H7 (cell line): ENCODE measurements at regions not wholly inside any gene's neighbourhood (a gene's known extent, or its start where the extent isn't known, plus 50 kb on each side); places are given as distances from the start of the nearest gene placed in this dataset.
"Not testable (repeated sequence)": the region's sequence is repeated elsewhere in the genome, so short reads cannot be mapped to it uniquely, and the experiment has no call there.

Experiments used
- DNase-seq: peaks from one replicate; pipeline ENCODE4 v3.0.0; 2012
- H3K27me3 ChIP-seq: 2 replicates; pipeline ENCODE4 v1.6.0; 2011; ENCODE audit warnings: mild to moderate bottlenecking, low read length; ENCODE audit not compliant: control insufficient read depth, insufficient read depth
- H3K36me3 ChIP-seq: replicated peaks from 2 replicates; pipeline ENCODE4 v1.5.1; 2011; ENCODE audit warnings: low read length; ENCODE audit not compliant: control insufficient read depth, insufficient read depth
- H3K4me3 ChIP-seq: 2 replicates; pipeline ENCODE4 v1.5.1; 2011; ENCODE audit warnings: low read depth, mild to moderate bottlenecking, control low read depth, low read length, moderate library complexity; ENCODE audit not compliant: insufficient read depth

DNA sequence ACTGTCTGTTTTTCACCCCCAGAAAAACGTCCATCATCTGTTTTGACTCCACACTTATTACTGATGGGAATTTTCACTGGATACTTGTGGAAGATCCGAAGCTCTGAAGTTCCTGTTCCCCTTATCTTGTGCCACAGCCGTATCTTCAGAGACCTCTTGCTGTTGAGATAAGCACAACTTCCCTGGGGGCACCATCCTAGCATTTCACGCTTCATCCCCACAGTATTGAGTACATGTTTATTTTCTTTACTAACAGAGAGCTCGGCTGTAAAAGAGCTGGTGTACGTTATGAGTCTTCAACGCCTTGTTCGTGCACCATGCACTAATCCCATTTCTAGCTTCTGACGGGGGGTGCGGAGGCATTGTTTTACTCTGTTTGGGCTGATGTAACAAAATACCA lies 813.6 kb upstream of the EEF2KMT start:
- Histone ChIP-seq H3K36me3 (no peaks in the 10 kb centered on the region), H3K4me3 (no peak overlapping the region)
- DNase-seq: no peak

GRCh38 chr16:5909556-5909955 lies 812.0 kb upstream of the EEF2KMT start:
- DNase-seq, H3K27me3 ChIP-seq, H3K36me3 ChIP-seq, H3K4me3 ChIP-seq: not testable (repeated sequence)

More for the DNA sequence above, 813.6 kb upstream of the EEF2KMT start:
- no peaks in the 10 kb centered on the region for H3K27me3 ChIP-seq

GRCh38 chr16:5907544-5907943 lies 809.9 kb upstream of the EEF2KMT start:
- Histone ChIP-seq H3K36me3 (no peaks in the 10 kb centered on the region), H3K27me3 (no peaks in the 10 kb centered on the region), H3K4me3 (no peak overlapping the region)
- no peak for DNase-seq

DNA sequence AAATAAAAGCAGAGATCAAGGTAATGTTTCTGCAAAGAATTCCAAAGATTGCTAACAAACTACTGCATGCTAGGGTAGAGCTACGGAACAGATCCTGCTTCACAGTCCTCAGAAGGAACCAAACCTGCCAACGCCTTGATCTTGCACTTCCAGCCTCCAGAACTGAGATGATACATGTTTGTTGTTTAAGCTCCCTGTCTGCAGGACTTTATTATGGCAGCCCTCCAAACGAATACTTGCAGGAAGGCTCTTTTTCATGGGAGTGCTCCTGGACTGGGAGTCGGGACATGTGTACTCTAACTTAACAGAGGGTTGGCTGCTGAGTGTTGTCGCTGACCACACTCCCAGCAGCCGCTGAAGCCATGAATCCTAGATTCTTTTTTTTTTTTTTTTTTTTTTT lies 808.8 kb upstream of the EEF2KMT start:
- no peak for DNase-seq
- no peaks in the 10 kb centered on the region for H3K27me3 ChIP-seq
- no peak overlapping the region for H3K4me3 ChIP-seq
- H3K36me3 ChIP-seq: no peaks in the 10 kb centered on the region

DNA sequence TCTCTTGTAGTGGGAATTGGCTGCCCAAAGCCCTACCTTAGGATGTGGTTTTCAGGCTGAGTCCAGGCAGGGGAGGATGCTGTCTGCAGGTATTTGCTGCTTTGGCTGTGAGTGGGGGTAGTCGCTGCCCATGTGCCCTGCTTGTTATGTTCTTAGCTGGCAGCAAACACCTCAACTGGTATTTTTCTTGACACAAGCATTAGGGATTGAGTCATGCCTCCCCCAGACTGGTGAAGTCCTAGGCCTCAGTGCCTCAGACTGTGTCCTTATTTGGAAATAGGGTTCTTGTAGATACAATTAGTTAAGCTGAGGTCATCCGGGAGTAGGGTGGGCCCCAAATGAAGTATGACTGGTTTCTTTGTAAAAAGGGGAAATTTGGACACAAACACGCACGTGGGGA lies 808.3 kb upstream of the EEF2KMT start:
- H3K27me3 ChIP-seq: no peaks in the 10 kb centered on the region
- no peak overlapping the region for H3K4me3 ChIP-seq
- no peak for DNase-seq
- H3K36me3 ChIP-seq: no peaks in the 10 kb centered on the region

DNA sequence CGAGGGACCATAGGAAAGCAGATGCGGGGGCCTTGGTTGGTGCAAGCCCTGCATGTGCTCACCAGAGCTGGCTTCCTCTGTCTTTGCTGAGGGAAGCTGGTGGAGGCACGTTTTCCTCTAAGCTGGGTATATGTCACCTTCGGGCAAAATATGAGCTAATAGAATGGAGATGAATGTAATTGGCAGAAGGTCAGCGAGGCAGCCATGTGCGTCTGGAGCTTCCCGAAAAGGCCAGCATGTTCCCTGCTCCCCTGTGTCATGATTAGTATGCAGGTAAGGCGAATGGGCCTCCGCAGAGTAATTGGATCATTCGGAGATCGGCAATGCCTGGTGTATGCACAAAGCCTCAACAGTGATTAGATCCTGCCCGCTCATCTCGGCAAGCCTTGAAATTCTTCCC lies 806.2 kb upstream of the EEF2KMT start:
- no peak overlapping the region for H3K4me3 ChIP-seq
- H3K36me3 ChIP-seq: no peaks in the 10 kb centered on the region
- no peak for DNase-seq
- no peaks in the 10 kb centered on the region for H3K27me3 ChIP-seq

DNA sequence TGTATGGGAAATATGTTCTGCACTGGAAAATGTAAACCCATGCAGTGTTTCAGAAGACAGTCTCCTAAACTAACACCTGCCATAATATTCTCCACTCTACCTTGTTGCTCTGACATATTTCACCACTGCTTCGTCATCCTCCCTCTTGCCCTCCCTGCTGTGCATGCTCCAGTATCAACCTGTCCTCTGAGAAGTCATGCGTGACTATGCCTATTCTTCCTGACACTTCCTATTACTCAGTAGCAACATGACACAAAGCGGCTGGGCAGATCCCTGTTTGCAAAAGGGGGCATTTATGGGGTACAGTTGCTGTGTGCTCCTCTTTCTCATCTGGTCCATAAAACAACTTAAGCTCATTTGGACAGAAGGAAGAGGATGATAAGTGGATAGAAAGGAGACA lies 805.6 kb upstream of the EEF2KMT start:
- H3K4me3 ChIP-seq: no peak overlapping the region
- no peak for DNase-seq

GRCh38 chr16:5900046-5900445 lies 802.5 kb upstream of the EEF2KMT start:
- Histone ChIP-seq H3K4me3 (no peak overlapping the region), H3K27me3 (no peaks in the 10 kb centered on the region), H3K36me3 (no peaks in the 10 kb centered on the region)
- no peak for DNase-seq

More for the DNA sequence above, 805.6 kb upstream of the EEF2KMT start:
- Histone ChIP-seq H3K27me3 (no peaks in the 10 kb centered on the region), H3K36me3 (no peaks in the 10 kb centered on the region)

DNA sequence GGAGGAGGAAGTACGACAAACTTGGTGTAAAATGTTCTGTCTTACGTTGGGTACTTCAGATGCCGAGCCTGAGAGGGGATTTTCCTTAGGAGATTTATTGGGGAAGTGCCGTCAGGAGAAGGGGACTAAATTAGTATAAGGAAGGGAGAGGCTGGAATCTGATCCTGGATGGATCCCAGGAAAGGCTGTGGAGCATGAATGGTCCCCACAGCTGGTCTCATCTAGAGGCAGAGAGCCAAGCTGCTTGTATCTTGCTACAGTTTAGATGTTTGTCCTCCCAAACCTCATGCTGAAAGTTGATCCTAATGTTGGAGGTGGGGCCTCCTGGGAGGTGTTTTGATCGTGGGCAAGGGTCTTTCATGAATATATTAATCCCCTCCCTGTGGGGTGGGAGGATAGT lies 798.4 kb upstream of the EEF2KMT start:
- Histone ChIP-seq H3K36me3 (no peaks in the 10 kb centered on the region), H3K27me3 (no peaks in the 10 kb centered on the region), H3K4me3 (no peak overlapping the region)
- DNase-seq: no peak

GRCh38 chr16:5895137-5895536 lies 797.5 kb upstream of the EEF2KMT start:
- Histone ChIP-seq H3K27me3 (no peaks in the 10 kb centered on the region), H3K36me3 (no peaks in the 10 kb centered on the region), H3K4me3 (no peak overlapping the region)
- DNase-seq: no peak

- Histone ChIP-seq H3K27me3 (no peaks in the 10 kb centered on the region), H3K4me3 (no peak overlapping the region), H3K36me3 (no peaks in the 10 kb centered on the region)
- no peak for DNase-seq
These were observed 793.7 kb upstream of the EEF2KMT start for GRCh38 chr16:5891296-5891695.

DNA sequence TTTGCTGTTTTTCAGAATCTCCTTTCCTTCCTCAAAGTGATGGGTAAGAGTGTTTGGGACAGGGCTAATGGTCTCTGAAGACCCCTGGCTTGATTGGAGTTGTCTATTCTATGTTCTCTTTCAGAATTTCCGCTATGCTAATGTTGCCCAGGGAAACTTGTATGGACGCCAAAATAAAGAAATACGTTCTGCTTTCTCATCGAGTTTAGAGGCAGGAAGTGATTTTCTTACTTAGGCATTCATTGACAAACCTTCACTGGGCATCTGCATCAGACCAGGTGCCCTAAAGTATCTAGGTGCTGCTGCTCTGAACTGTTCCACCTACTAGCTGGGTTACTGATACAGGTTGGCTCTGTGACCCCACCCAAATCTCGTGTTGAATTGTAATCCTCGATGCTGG lies 787.9 kb upstream of the EEF2KMT start:
- DNase-seq: no peak
- Histone ChIP-seq H3K36me3 (no peaks in the 10 kb centered on the region), H3K4me3 (no peak overlapping the region), H3K27me3 (no peaks in the 10 kb centered on the region)

GRCh38 chr16:5884996-5885395 lies 787.4 kb upstream of the EEF2KMT start:
- no peaks in the 10 kb centered on the region for H3K27me3 ChIP-seq
- H3K4me3 ChIP-seq: no peak overlapping the region
- DNase-seq: no peak

GRCh38 chr16:5884339-5884738 lies 786.7 kb upstream of the EEF2KMT start:
- no peaks in the 10 kb centered on the region for H3K36me3 ChIP-seq
- no peak overlapping the region for H3K4me3 ChIP-seq
- H3K27me3 ChIP-seq: no peaks in the 10 kb centered on the region
- no peak for DNase-seq

More at GRCh38 chr16:5884996-5885395, 787.4 kb upstream of the EEF2KMT start:
- H3K36me3 ChIP-seq: no peaks in the 10 kb centered on the region

DNA sequence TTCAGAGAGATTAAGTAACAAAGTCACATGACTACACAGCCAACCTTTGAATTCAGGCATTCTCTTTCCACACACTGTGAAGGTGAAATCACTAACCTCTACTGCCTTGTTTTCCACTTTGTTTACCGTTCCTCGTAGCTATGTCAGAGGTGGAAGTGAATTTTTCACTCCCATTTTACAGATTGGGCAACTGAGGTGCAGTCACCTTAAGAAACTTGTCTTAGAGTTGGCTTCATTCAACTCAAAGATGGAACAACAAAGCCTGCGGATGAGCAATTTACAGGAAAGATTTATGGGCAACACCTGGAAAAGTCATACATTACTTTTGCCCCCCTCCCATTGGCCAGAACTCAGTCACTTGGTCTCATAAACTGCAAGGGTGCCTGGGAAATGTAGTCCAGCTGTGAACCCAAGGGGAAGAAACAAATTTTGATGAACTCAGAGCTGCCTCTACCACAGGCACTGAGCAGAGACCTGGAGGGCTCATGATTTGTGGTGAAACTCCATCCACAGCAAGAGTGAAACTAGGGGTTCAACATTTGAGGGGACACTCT lies 784.6 kb upstream of the EEF2KMT start:
- H3K27me3 ChIP-seq: no peaks in the 10 kb centered on the region
- H3K4me3 ChIP-seq: no peak overlapping the region
- no peak for DNase-seq
- no peaks in the 10 kb centered on the region for H3K36me3 ChIP-seq

DNA sequence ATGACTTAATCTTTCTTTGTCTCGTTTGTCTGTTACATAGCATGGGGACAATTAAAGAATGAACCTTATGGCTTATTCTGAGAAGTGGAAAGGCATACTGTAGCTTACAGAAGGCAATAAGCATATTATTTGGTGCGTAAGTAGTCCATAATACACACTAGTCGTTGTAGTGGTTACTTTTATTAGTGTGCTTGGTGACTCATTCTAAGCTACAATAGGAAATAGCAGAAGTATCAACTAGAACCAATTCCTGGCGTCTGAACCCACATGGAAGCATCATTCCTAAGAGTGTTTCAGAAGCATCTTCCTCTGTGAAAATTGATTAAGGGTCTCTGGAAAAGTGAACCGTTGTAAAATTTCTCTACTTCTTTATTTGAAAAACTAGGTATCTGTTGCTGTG lies 777.8 kb upstream of the EEF2KMT start:
- H3K4me3 ChIP-seq: no peak overlapping the region
- H3K27me3 ChIP-seq: no peaks in the 10 kb centered on the region; the same call in 1 of the 2 replicates
- H3K36me3 ChIP-seq: no peaks in the 10 kb centered on the region
- no peak for DNase-seq
